Stimulated activated naive CD8-positive, alpha-beta T cell treated with anti-CD3 and anti-CD28 coated beads, Interleukin-15, Interleukin-2, amounts not matched to agents 100 ng/mL and 50 ng/mL, for 24 hours (primary cell): ENCODE measurements at regions not wholly inside any gene's neighbourhood (a gene's known extent, or its start where the extent isn't known, plus 50 kb on each side); places are given as distances from the start of the nearest gene placed in this dataset.

Experiments
- H3K27ac Mint-ChIP-seq: one replicate; pipeline ENCODE4 v1.8.0; 2021; ENCODE audit warnings: mild to moderate bottlenecking, mixed read lengths
- H3K27me3 Mint-ChIP-seq: one replicate; pipeline ENCODE4 v1.8.0; 2021; ENCODE audit warnings: mixed read lengths
- H3K36me3 Mint-ChIP-seq: one replicate; pipeline ENCODE4 v1.8.0; 2021; ENCODE audit warnings: low read depth, mixed read lengths
- H3K4me1 Mint-ChIP-seq: one replicate; pipeline ENCODE4 v1.8.0; 2021; ENCODE audit warnings: low read depth, mixed read lengths
- H3K4me3 Mint-ChIP-seq: one replicate; pipeline ENCODE4 v1.8.0; 2021; ENCODE audit warnings: mild to moderate bottlenecking, mixed read lengths
- H3K9me3 Mint-ChIP-seq: one replicate; pipeline ENCODE4 v1.8.0; 2021; ENCODE audit warnings: mixed read lengths

GRCh38 chr2:120562218-120563005 lies 173.3 kb upstream of the GLI2 start:
- Mint-ChIP-seq H3K4me3 (no peak overlapping the region), H3K36me3 (no peaks in the 10 kb centered on the region), H3K27me3 (no peaks in the 10 kb centered on the region), H3K4me1 (no peaks in the 10 kb centered on the region), H3K9me3 (no peaks in the 10 kb centered on the region), H3K27ac (no peak overlapping the region)

- Mint-ChIP-seq H3K9me3 (no peaks in the 10 kb centered on the region), H3K4me1 (no peaks in the 10 kb centered on the region), H3K27me3 (no peaks in the 10 kb centered on the region), H3K4me3 (no peak overlapping the region), H3K27ac (no peak overlapping the region), H3K36me3 (no peaks in the 10 kb centered on the region)
Observed at GRCh38 chr2:120563616-120564015, 172.1 kb upstream of the GLI2 start.

- no peaks in the 10 kb centered on the region for H3K36me3 Mint-ChIP-seq
- H3K4me1 Mint-ChIP-seq: no peaks in the 10 kb centered on the region
- no peaks in the 10 kb centered on the region for H3K27me3 Mint-ChIP-seq
Observed at GRCh38 chr2:120564213-120565094, 171.2 kb upstream of the GLI2 start.

GRCh38 chr2:120565095-120565460 lies 170.6 kb upstream of the GLI2 start:
- Mint-ChIP-seq H3K4me3 (no peak overlapping the region), H3K27ac (no peak overlapping the region), H3K9me3 (no peaks in the 10 kb centered on the region), H3K36me3 (no peaks in the 10 kb centered on the region), H3K27me3 (no peaks in the 10 kb centered on the region), H3K4me1 (no peaks in the 10 kb centered on the region)

More at GRCh38 chr2:120564213-120565094, 171.2 kb upstream of the GLI2 start:
- H3K9me3 Mint-ChIP-seq: no peaks in the 10 kb centered on the region
- no peak overlapping the region for H3K27ac Mint-ChIP-seq
- H3K4me3 Mint-ChIP-seq: no peak overlapping the region

- no peaks in the 10 kb centered on the region for H3K27me3 Mint-ChIP-seq
- H3K27ac Mint-ChIP-seq: no peak overlapping the region
- H3K36me3 Mint-ChIP-seq: no peaks in the 10 kb centered on the region
- H3K4me3 Mint-ChIP-seq: no peak overlapping the region
- no peaks in the 10 kb centered on the region for H3K4me1 Mint-ChIP-seq
- H3K9me3 Mint-ChIP-seq: no peaks in the 10 kb centered on the region
Observed at GRCh38 chr2:120565929-120566328, 169.7 kb upstream of the GLI2 start.

GRCh38 chr2:120566331-120567035 lies 169.2 kb upstream of the GLI2 start:
- Mint-ChIP-seq H3K27me3 (no peaks in the 10 kb centered on the region), H3K4me3 (no peak overlapping the region), H3K4me1 (no peaks in the 10 kb centered on the region), H3K9me3 (no peaks in the 10 kb centered on the region), H3K36me3 (no peaks in the 10 kb centered on the region), H3K27ac (no peak overlapping the region)

- Mint-ChIP-seq H3K27me3 (no peaks in the 10 kb centered on the region), H3K4me1 (no peaks in the 10 kb centered on the region), H3K36me3 (no peaks in the 10 kb centered on the region), H3K9me3 (no peaks in the 10 kb centered on the region), H3K4me3 (no peak overlapping the region), H3K27ac (no peak overlapping the region)
Observed at GRCh38 chr2:120567128-120567527, 168.5 kb upstream of the GLI2 start.

GRCh38 chr2:120568089-120568974 lies 167.3 kb upstream of the GLI2 start:
- no peaks in the 10 kb centered on the region for H3K27me3 Mint-ChIP-seq
- H3K36me3 Mint-ChIP-seq: no peaks in the 10 kb centered on the region
- no peak overlapping the region for H3K4me3 Mint-ChIP-seq
- H3K27ac Mint-ChIP-seq: no peak overlapping the region
- no peaks in the 10 kb centered on the region for H3K9me3 Mint-ChIP-seq
- no peaks in the 10 kb centered on the region for H3K4me1 Mint-ChIP-seq

GRCh38 chr2:120568975-120569268 lies 166.7 kb upstream of the GLI2 start:
- no peak overlapping the region for H3K27ac Mint-ChIP-seq
- H3K4me1 Mint-ChIP-seq: no peaks in the 10 kb centered on the region
- no peaks in the 10 kb centered on the region for H3K36me3 Mint-ChIP-seq
- H3K4me3 Mint-ChIP-seq: no peak overlapping the region
- H3K27me3 Mint-ChIP-seq: no peaks in the 10 kb centered on the region
- H3K9me3 Mint-ChIP-seq: no peaks in the 10 kb centered on the region

- H3K36me3 Mint-ChIP-seq: no peaks in the 10 kb centered on the region
- no peak overlapping the region for H3K27ac Mint-ChIP-seq
- H3K9me3 Mint-ChIP-seq: no peaks in the 10 kb centered on the region
- H3K4me1 Mint-ChIP-seq: no peaks in the 10 kb centered on the region
- no peak overlapping the region for H3K4me3 Mint-ChIP-seq
- H3K27me3 Mint-ChIP-seq: peaks cover 3% of the 10 kb centered on the region
Observed at GRCh38 chr2:120570001-120570400, 165.7 kb upstream of the GLI2 start.

GRCh38 chr2:120570546-120570945 lies 165.1 kb upstream of the GLI2 start:
- Mint-ChIP-seq H3K36me3 (no peaks in the 10 kb centered on the region), H3K9me3 (no peaks in the 10 kb centered on the region)

GRCh38 chr2:120571015-120571728 lies 164.5 kb upstream of the GLI2 start:
- Mint-ChIP-seq H3K27ac (no peak overlapping the region), H3K36me3 (no peaks in the 10 kb centered on the region), H3K9me3 (no peaks in the 10 kb centered on the region), H3K4me1 (no peaks in the 10 kb centered on the region), H3K27me3 (peaks cover 9% of the 10 kb centered on the region), H3K4me3 (no peak overlapping the region)

More at GRCh38 chr2:120570546-120570945, 165.1 kb upstream of the GLI2 start:
- peaks cover 4% of the 10 kb centered on the region for H3K27me3 Mint-ChIP-seq
- H3K4me3 Mint-ChIP-seq: no peak overlapping the region
- H3K27ac Mint-ChIP-seq: no peak overlapping the region
- H3K4me1 Mint-ChIP-seq: no peaks in the 10 kb centered on the region

- no peak overlapping the region for H3K4me3 Mint-ChIP-seq
- no peaks in the 10 kb centered on the region for H3K36me3 Mint-ChIP-seq
Observed at GRCh38 chr2:120572226-120572625, 163.4 kb upstream of the GLI2 start.

GRCh38 chr2:120574620-120575019 lies 161.0 kb upstream of the GLI2 start:
- Mint-ChIP-seq H3K36me3 (no peaks in the 10 kb centered on the region), H3K27ac (no peak overlapping the region), H3K4me1 (no peaks in the 10 kb centered on the region)

More at GRCh38 chr2:120572226-120572625, 163.4 kb upstream of the GLI2 start:
- Mint-ChIP-seq H3K9me3 (no peaks in the 10 kb centered on the region), H3K27me3 (peaks cover 15% of the 10 kb centered on the region), H3K27ac (no peak overlapping the region), H3K4me1 (no peaks in the 10 kb centered on the region)

More at GRCh38 chr2:120574620-120575019, 161.0 kb upstream of the GLI2 start:
- Mint-ChIP-seq H3K9me3 (no peaks in the 10 kb centered on the region), H3K4me3 (no peak overlapping the region), H3K27me3 (peaks cover 20% of the 10 kb centered on the region)
